Osteoblast (primary cell): ENCODE measurements at regions not wholly inside any gene's neighbourhood (a gene's known extent, or its start where the extent isn't known, plus 50 kb on each side); places are given as distances from the start of the nearest gene placed in this dataset.

ENCODE experiments used
- DNase-seq: peaks from one replicate; pipeline ENCODE4 v3.0.0; 2011; ENCODE audit warnings: low spot score, mixed read lengths; ENCODE audit not compliant: insufficient read length; ENCODE audit errors: missing footprints
- H2AFZ ChIP-seq: 2 replicates; pipeline ENCODE4 v1.6.0; 2011; ENCODE audit warnings: mild to moderate bottlenecking, low read length
- H3K27ac ChIP-seq: 2 replicates; pipeline ENCODE4 v1.5.1; 2011; ENCODE audit warnings: mild to moderate bottlenecking, low read depth, low read length, moderate library complexity
- H3K27me3 ChIP-seq: 2 replicates; pipeline ENCODE4 v1.6.0; 2012; ENCODE audit warnings: mild to moderate bottlenecking, control low read depth, inconsistent platforms, low read length, moderate library complexity; ENCODE audit not compliant: insufficient read depth
- H3K36me3 ChIP-seq: 2 replicates; pipeline ENCODE4 v1.5.1; 2011; ENCODE audit warnings: mild to moderate bottlenecking, low read length, control low read depth, moderate library complexity; ENCODE audit not compliant: insufficient read depth
- H3K4me1 ChIP-seq: 2 replicates; pipeline ENCODE4 v1.5.1; 2011; ENCODE audit warnings: mild to moderate bottlenecking, low read length, control low read depth, moderate library complexity; ENCODE audit not compliant: insufficient read depth
- H3K4me2 ChIP-seq: 2 replicates; pipeline ENCODE4 v1.6.0; 2011; ENCODE audit warnings: mild to moderate bottlenecking, low read length; ENCODE audit not compliant: insufficient read depth
- H3K4me3 ChIP-seq: fragments of 200-600 bp; sonication (generic); 3 replicates; pipeline ENCODE4 v1.5.1; 2012; ENCODE audit warnings: mild to moderate bottlenecking, low read length, inconsistent platforms; ENCODE audit not compliant: insufficient read depth
- H3K79me2 ChIP-seq: 2 replicates; pipeline ENCODE4 v1.6.0; 2012; ENCODE audit warnings: mild to moderate bottlenecking, low read length, control low read depth, inconsistent platforms; ENCODE audit not compliant: insufficient read depth
- H3K9me3 ChIP-seq: 2 replicates; pipeline ENCODE4 v1.5.1; 2011; ENCODE audit warnings: low read depth, low read length, control low read depth
- H4K20me1 ChIP-seq: 2 replicates; pipeline ENCODE4 v1.6.0; 2012; ENCODE audit warnings: mild to moderate bottlenecking, low read length, control low read depth; ENCODE audit not compliant: insufficient read depth
- TF ChIP-seq, protein P1 (sequence below): IDR thresholded peaks from 2 replicates; pipeline ENCODE4 v1.5.1; 2011; ENCODE audit warnings: mild to moderate bottlenecking, low read depth, low read length, moderate library complexity; ENCODE audit errors: extremely low read depth

GRCh38 chr2:138267161-138267901, 234.2 kb upstream of the SPOPL start:
- H3K36me3 ChIP-seq: no peaks in the 10 kb centered on the region
- H4K20me1 ChIP-seq: no peaks in the 10 kb centered on the region
- no peaks in the 10 kb centered on the region for H3K79me2 ChIP-seq
- peaks cover 23% of the 10 kb centered on the region for H3K4me1 ChIP-seq
- H3K9me3 ChIP-seq: no peaks in the 10 kb centered on the region
- H3K27ac ChIP-seq: peak overlapping the region; percentile 59
- no peak overlapping the region for H2AFZ ChIP-seq
- TF ChIP-seq, protein P1, sequence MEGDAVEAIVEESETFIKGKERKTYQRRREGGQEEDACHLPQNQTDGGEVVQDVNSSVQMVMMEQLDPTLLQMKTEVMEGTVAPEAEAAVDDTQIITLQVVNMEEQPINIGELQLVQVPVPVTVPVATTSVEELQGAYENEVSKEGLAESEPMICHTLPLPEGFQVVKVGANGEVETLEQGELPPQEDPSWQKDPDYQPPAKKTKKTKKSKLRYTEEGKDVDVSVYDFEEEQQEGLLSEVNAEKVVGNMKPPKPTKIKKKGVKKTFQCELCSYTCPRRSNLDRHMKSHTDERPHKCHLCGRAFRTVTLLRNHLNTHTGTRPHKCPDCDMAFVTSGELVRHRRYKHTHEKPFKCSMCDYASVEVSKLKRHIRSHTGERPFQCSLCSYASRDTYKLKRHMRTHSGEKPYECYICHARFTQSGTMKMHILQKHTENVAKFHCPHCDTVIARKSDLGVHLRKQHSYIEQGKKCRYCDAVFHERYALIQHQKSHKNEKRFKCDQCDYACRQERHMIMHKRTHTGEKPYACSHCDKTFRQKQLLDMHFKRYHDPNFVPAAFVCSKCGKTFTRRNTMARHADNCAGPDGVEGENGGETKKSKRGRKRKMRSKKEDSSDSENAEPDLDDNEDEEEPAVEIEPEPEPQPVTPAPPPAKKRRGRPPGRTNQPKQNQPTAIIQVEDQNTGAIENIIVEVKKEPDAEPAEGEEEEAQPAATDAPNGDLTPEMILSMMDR: no peak
- H3K27me3 ChIP-seq: no peaks in the 10 kb centered on the region
- peak overlapping the region; percentile 3 for H3K4me3 ChIP-seq
- DNase-seq: peak; percentile 65
- H3K4me2 ChIP-seq: peak overlapping the region; percentile 19

DNA sequence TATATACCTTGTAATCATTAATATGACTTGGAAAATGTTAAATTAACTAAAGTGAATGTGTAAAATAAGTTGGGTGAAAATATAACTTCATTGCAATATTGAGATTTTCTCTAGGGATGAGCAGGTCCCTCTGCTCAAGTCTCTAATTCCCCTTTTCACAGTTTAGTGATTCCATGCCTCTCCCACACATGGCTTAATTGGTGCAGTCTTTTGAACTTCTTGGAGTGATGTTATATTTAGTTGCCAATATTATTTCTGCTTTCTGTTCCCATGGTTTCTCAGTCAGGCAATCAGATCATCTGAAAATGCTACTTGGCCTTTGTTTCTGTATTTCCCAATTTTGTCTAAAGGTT, 233.7 kb upstream of the SPOPL start:
- DNase-seq: no peak
- peak overlapping the region; percentile 14 for H3K4me2 ChIP-seq
- no peaks in the 10 kb centered on the region for H3K9me3 ChIP-seq
- peak overlapping the region; percentile 24 for H2AFZ ChIP-seq
- no peaks in the 10 kb centered on the region for H4K20me1 ChIP-seq
- no peaks in the 10 kb centered on the region for H3K27me3 ChIP-seq
- H3K36me3 ChIP-seq: no peaks in the 10 kb centered on the region
- no peaks in the 10 kb centered on the region for H3K79me2 ChIP-seq
- no peak overlapping the region for H3K27ac ChIP-seq
- TF ChIP-seq, protein P1: no peak
- peaks cover 23% of the 10 kb centered on the region for H3K4me1 ChIP-seq
- no peak overlapping the region for H3K4me3 ChIP-seq

DNA sequence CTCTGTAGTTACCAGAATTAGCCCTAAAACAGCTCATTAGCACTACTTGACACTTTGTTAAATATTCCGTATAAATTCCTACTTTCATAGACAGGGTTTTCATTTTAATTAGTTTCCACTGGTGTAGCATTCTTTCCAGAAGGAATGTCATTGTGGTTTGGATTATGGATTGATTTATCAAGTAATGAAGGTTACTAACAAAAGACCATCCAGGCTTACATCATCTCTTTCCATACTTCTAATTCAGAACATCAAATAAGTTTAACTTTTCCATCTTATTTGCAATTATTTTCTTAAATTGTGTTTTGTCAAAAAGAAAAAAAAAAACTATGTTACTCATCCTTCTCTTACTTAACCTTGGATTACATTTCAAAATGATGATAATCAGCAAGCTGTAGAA, 231.8 kb upstream of the SPOPL start:
- no peak for DNase-seq
- TF ChIP-seq, protein P1: no peak
- H3K36me3 ChIP-seq: no peaks in the 10 kb centered on the region
- H3K79me2 ChIP-seq: no peaks in the 10 kb centered on the region
- no peak overlapping the region for H3K4me2 ChIP-seq
- no peak overlapping the region for H3K27ac ChIP-seq
- H3K4me3 ChIP-seq: no peak overlapping the region
- no peak overlapping the region for H2AFZ ChIP-seq
- H3K9me3 ChIP-seq: no peaks in the 10 kb centered on the region
- no peaks in the 10 kb centered on the region for H3K27me3 ChIP-seq
- H4K20me1 ChIP-seq: no peaks in the 10 kb centered on the region
- peaks cover 29% of the 10 kb centered on the region for H3K4me1 ChIP-seq

DNA sequence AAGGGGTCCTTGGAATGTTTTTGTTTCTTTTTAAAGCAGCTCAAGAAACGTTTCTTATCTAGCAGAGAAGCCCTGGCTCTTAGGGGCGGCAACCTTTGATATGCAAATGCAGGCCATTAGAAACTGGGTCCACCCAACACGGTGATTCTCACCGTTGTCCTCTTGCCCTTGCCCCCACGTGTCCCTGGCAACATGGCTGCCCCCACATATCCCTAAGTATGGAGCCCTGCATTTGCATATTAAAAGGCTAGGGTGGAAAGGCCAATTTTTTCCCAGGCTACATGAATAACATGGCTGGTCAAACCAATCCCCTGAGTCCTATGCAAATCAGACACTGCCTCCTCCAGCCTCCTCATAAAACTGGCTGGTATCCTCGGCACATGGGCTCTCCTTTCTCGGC, 230.1 kb upstream of the SPOPL start:
- no peak for DNase-seq
- Histone ChIP-seq H3K4me3 (no peak overlapping the region), H3K9me3 (no peaks in the 10 kb centered on the region), H3K4me2 (no peak overlapping the region), H3K36me3 (no peaks in the 10 kb centered on the region), H3K27ac (no peak overlapping the region), H3K27me3 (no peaks in the 10 kb centered on the region), H3K79me2 (no peaks in the 10 kb centered on the region), H3K4me1 (peaks cover 39% of the 10 kb centered on the region), H2AFZ (no peak overlapping the region), H4K20me1 (no peaks in the 10 kb centered on the region)
- TF ChIP-seq, protein P1: no peak
